ENCODE measurements at regions not wholly inside any gene's neighbourhood (a gene's known extent, or its start where the extent isn't known, plus 50 kb on each side); places are given as distances from the start of the nearest gene placed in this dataset.

DNA sequence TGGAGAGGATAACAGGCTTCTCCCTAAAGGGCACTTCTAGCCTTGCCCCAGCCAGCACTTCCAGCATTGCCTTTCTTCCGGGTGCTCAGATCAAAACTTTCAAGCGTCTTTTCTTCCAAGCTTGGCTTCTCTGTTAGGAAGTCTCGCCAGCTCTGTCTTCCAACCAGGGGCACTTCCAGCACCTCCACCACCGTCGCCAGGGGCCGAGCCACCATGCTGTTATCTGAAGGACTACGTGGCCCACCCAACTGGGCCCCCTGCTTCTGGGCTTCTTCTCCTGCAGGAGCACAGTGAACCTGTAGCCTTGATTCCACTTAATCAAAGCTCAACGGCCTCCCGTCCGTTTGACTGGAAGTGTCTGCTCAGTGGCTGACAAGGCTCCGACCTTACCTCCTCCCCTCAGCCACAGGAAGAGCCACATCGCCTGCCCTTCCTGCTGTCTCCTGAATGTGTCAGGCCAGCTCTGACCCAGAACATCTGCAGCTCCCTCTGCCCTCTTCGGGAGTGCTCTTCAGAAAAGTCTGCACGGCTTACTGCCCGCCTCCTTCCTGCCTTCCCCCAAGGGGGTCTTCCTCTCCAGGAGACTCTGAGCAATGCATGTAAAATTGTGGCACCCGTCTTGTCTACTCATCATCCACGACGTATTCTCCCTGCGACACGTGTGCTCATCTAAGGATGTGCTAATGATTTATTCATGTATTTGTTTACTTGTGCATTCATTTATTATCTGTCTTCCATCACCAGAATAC, 527.0 kb downstream of the CDH26 start:
- TF ChIP-seq, protein P1, sequence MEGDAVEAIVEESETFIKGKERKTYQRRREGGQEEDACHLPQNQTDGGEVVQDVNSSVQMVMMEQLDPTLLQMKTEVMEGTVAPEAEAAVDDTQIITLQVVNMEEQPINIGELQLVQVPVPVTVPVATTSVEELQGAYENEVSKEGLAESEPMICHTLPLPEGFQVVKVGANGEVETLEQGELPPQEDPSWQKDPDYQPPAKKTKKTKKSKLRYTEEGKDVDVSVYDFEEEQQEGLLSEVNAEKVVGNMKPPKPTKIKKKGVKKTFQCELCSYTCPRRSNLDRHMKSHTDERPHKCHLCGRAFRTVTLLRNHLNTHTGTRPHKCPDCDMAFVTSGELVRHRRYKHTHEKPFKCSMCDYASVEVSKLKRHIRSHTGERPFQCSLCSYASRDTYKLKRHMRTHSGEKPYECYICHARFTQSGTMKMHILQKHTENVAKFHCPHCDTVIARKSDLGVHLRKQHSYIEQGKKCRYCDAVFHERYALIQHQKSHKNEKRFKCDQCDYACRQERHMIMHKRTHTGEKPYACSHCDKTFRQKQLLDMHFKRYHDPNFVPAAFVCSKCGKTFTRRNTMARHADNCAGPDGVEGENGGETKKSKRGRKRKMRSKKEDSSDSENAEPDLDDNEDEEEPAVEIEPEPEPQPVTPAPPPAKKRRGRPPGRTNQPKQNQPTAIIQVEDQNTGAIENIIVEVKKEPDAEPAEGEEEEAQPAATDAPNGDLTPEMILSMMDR (IDR thresholded peaks at IDR 0.05) = no peak
- TF ChIP-seq POLR2A (IDR thresholded peaks at IDR 0.05) = no peak

Measured in lower leg skin (tissue), 3 donors.